Keratinocyte (primary cell): ENCODE measurements at regions not wholly inside any gene's neighbourhood (a gene's known extent, or its start where the extent isn't known, plus 50 kb on each side); places are given as distances from the start of the nearest gene placed in this dataset.

Experiments
- DNase-seq: peaks from one replicate; pipeline ENCODE4 v3.0.0-alpha.2; 2011; ENCODE audit warnings: low read depth, missing footprints, low spot score
- FAIRE-seq: peaks from 2 replicates; lab custom pipeline; 2011; peaks lifted over from hg19 to GRCh38; lab: Jason Lieb, UNC
- H2AFZ ChIP-seq: 2 replicates; pipeline ENCODE4 v1.6.0; 2012; ENCODE audit warnings: low read length, control low read depth, inconsistent platforms; ENCODE audit not compliant: control insufficient read depth
- H3K27ac ChIP-seq: 2 replicates; pipeline ENCODE4 v1.5.1; 2011; ENCODE audit warnings: low read length; ENCODE audit not compliant: control insufficient read depth, insufficient read depth
- H3K27me3 ChIP-seq: 3 replicates; pipeline ENCODE4 v1.6.0; 2011; ENCODE audit warnings: low read length; ENCODE audit not compliant: control insufficient read depth, insufficient read depth; ENCODE audit errors: extremely low read depth
- H3K36me3 ChIP-seq, 2 experiments: 2 replicates in 1 of 2; 3 replicates in 1 of 2; pipeline ENCODE4 v1.5.1; 2011; ENCODE audit warnings: low read length in 2 of 2, mild to moderate bottlenecking in 1 of 2; ENCODE audit not compliant: control insufficient read depth in 2 of 2, insufficient read depth in 2 of 2; ENCODE audit errors: extremely low read depth in 1 of 2
- H3K4me1 ChIP-seq: 3 replicates; pipeline ENCODE4 v1.5.1; 2011; ENCODE audit warnings: low read length; ENCODE audit not compliant: control insufficient read depth, insufficient read depth; ENCODE audit errors: extremely low read depth
- H3K4me2 ChIP-seq: 3 replicates; pipeline ENCODE4 v1.6.0; 2011; ENCODE audit warnings: low read depth, low read length; ENCODE audit not compliant: control insufficient read depth, insufficient read depth; ENCODE audit errors: extremely low read depth
- H3K4me3 ChIP-seq, 3 experiments: fragments of 200-600 bp in 1 of 3; sonication (generic) in 1 of 3; 2 replicates in 2 of 3; 3 replicates in 1 of 3; pipeline ENCODE4 v1.5.1; 2011 to 2016; ENCODE audit warnings: low read length in 3 of 3, mild to moderate bottlenecking in 3 of 3, control low read depth in 2 of 3, inconsistent platforms in 1 of 3, low read depth in 1 of 3, mixed read lengths in 1 of 3, mixed run types in 1 of 3, moderate library complexity in 1 of 3; ENCODE audit not compliant: control insufficient read depth in 2 of 3, insufficient read depth in 2 of 3; ENCODE audit errors: extremely low read depth in 1 of 3
- H3K79me2 ChIP-seq: 2 replicates; pipeline ENCODE4 v1.6.0; 2012; ENCODE audit warnings: low read length; ENCODE audit not compliant: control insufficient read depth, insufficient read depth
- H3K9ac ChIP-seq: 3 replicates; pipeline ENCODE4 v1.6.0; 2011; ENCODE audit warnings: low read length; ENCODE audit not compliant: control insufficient read depth, insufficient read depth; ENCODE audit errors: extremely low read depth
- H3K9me1 ChIP-seq: 3 replicates; pipeline ENCODE4 v1.6.0; 2011; ENCODE audit warnings: low read length; ENCODE audit not compliant: control insufficient read depth, insufficient read depth; ENCODE audit errors: extremely low read depth
- H3K9me3 ChIP-seq: 2 replicates; pipeline ENCODE4 v1.5.1; 2012; ENCODE audit warnings: low read depth, low read length; ENCODE audit not compliant: control insufficient read depth
- H4K20me1 ChIP-seq: 3 replicates; pipeline ENCODE4 v1.6.0; 2011; ENCODE audit warnings: low read length; ENCODE audit not compliant: control insufficient read depth, insufficient read depth; ENCODE audit errors: extremely low read depth
- CTCF ChIP-seq, 3 experiments: IDR thresholded peaks in 1 of 3; conservative IDR thresholded peaks in 1 of 3; optimal IDR thresholded peaks in 1 of 3; 2 replicates in 2 of 3; 3 replicates in 1 of 3; pipeline versions ENCODE3 to v1.5.1; 2011; ENCODE audit warnings: low read length in 3 of 3, mild to moderate bottlenecking in 3 of 3, moderate library complexity in 2 of 3, control low read depth in 1 of 3, inconsistent platforms in 1 of 3; ENCODE audit not compliant: insufficient read depth in 2 of 3; ENCODE audit errors: extremely low read depth in 1 of 3
- EZH2 ChIP-seq: IDR thresholded peaks from one replicate; pipeline ENCODE4 v1.6.1; 2012; ENCODE audit warnings: inconsistent platforms, mild to moderate bottlenecking, low read length, moderate library complexity
- dilution Hi-C: fragments of 300-500 bp; cut with MboI; formaldehyde crosslinking; loops from one replicate; pipeline ENCODE4 v1.7.0; 2020; ENCODE audit warnings: low sequenced_read_pairs; ENCODE audit not compliant: extremely low pct_ligation_motif_present

- no peak for TF ChIP-seq EZH2
- Histone ChIP-seq H2AFZ (peak overlapping the region; percentile 90), H3K79me2 (no peaks in the 10 kb centered on the region), H3K9ac (no peak overlapping the region), H3K9me1 (no peaks in the 10 kb centered on the region), H4K20me1 (no peaks in the 10 kb centered on the region), H3K4me2 (peak overlapping the region; percentile 20), H3K9me3 (no peaks in the 10 kb centered on the region), H3K36me3 (no peaks in the 10 kb centered on the region), H3K4me1 (peaks cover 16% of the 10 kb centered on the region), H3K27ac (no peak overlapping the region), H3K27me3 (no peaks in the 10 kb centered on the region), H3K4me3 (no peak overlapping the region)
- DNase-seq (no peak), FAIRE-seq (no peak)
- dilution Hi-C loops: no loop called here
These were observed 178.2 kb downstream of the BCL11B start for GRCh38 chr14:99093532-99094517.

- dilution Hi-C loops: no loop called here
These were observed 177.1 kb downstream of the BCL11B start for GRCh38 chr14:99094901-99095300.

More at GRCh38 chr14:99094901-99095300, 177.1 kb downstream of the BCL11B start:
- Histone ChIP-seq H3K9ac (no peak overlapping the region), H3K4me1 (peaks cover 23% of the 10 kb centered on the region), H3K27ac (no peak overlapping the region), H3K9me1 (no peaks in the 10 kb centered on the region), H3K79me2 (no peaks in the 10 kb centered on the region), H3K9me3 (no peaks in the 10 kb centered on the region), H3K36me3 (no peaks in the 10 kb centered on the region), H3K27me3 (no peaks in the 10 kb centered on the region), H3K4me2 (peak overlapping the region; percentile 20), H4K20me1 (no peaks in the 10 kb centered on the region), H3K4me3 (no peak overlapping the region), H2AFZ (peak overlapping the region; percentile 90)
- TF ChIP-seq CTCF (optimal IDR thresholded peaks at IDR 0.05 in 1 of 3, IDR thresholded peaks at IDR 0.05 in 1 of 3, conservative IDR thresholded peaks at IDR 0.05 in 1 of 3; ENCODE audit: extremely low read depth in 1 of 3, insufficient read depth in 2 of 3, low read length in 3 of 3): no peak
- TF ChIP-seq EZH2: no peak
- FAIRE-seq (peak; percentile 17), DNase-seq (no peak)
